Small intestine (tissue), 7 donors: ENCODE measurements at regions not wholly inside any gene's neighbourhood (a gene's known extent, or its start where the extent isn't known, plus 50 kb on each side); places are given as distances from the start of the nearest gene placed in this dataset.

Experiments used
- DNase-seq, 2 donors: peaks; one replicate each; pipeline versions ENCODE4 v3.0.0 to v3.0.0-alpha.2; 2013
- FAIRE-seq: peaks from 2 replicates; lab custom pipeline; 2012; peaks lifted over from hg19 to GRCh38; lab: Jason Lieb, UNC
- H3K27ac ChIP-seq, 3 donors: one replicate each; pipeline ENCODE4 v1.5.1; 2013; ENCODE audit warnings: low read length in 2 of 3, mild to moderate bottlenecking in 2 of 3, control low read depth in 1 of 3, inconsistent platforms in 1 of 3, low read depth in 1 of 3, moderate library complexity in 1 of 3
- H3K27me3 ChIP-seq, 3 donors: one replicate each; pipeline ENCODE4 v1.6.1; 2013; ENCODE audit warnings: low read length in 3 of 3, inconsistent platforms in 1 of 3; ENCODE audit not compliant: control insufficient read depth in 3 of 3, insufficient read depth in 3 of 3
- H3K36me3 ChIP-seq, 3 donors: one replicate each; pipeline ENCODE4 v1.6.1; 2013; ENCODE audit warnings: low read length in 3 of 3, inconsistent platforms in 1 of 3, low read depth in 1 of 3, mild to moderate bottlenecking in 1 of 3, moderate library complexity in 1 of 3; ENCODE audit not compliant: control insufficient read depth in 3 of 3, insufficient read depth in 2 of 3
- H3K4me1 ChIP-seq, 3 donors: one replicate each; pipeline ENCODE4 v1.6.1; 2013; ENCODE audit warnings: low read length in 2 of 3, inconsistent platforms in 1 of 3, low read depth in 1 of 3, mild to moderate bottlenecking in 1 of 3, moderate library complexity in 1 of 3; ENCODE audit not compliant: control insufficient read depth in 3 of 3, insufficient read depth in 2 of 3
- H3K4me3 ChIP-seq, 3 donors: one replicate each; pipeline ENCODE4 v1.5.1; 2013; ENCODE audit warnings: low read length in 3 of 3, control low read depth in 1 of 3, inconsistent platforms in 1 of 3, low read depth in 1 of 3, mild to moderate bottlenecking in 1 of 3, moderate library complexity in 1 of 3
- H3K9me3 ChIP-seq, 2 donors: one replicate each; pipeline ENCODE4 v1.6.1; 2013; ENCODE audit warnings: low read depth in 1 of 2, low read length in 1 of 2; ENCODE audit not compliant: control insufficient read depth in 2 of 2, insufficient read depth in 1 of 2
- WGBS, 3 donors: extraction: QIAGEN DNeasy Blood & Tissue Kit; methylation state at CpG; one replicate each; pipeline ENCODE4 v1.1.7; 2013; 5-methylcytosine and 5-hydroxymethylcytosine counted together
- donor health status: healthy with polysubstance abuse.
- donor health status: control.
- donor health status: control.
- donor health status: Bipolar disorder and iron deficiency.
- donor health status: healthy.

DNA sequence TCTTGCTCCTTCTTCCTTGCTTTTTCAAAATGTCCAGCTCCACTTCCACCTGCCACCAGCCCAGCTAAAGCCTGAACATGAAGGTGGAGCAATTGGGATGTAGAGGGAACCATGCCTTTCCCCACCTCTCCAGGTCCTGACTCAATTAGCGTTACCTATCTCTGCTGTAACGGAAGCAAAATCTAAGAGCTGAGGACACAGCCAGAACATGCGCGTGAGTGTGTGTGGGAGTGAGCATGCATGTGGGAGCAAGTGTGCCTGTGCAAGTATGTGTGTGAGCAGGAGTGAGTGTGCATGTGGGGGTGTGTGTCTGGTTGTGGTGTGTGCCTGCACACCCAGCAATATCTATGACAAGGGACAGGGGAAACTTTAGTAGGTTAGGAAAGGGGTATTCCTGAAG is 364.5 kb downstream of the MID1IP1 start:
- Histone ChIP-seq H3K4me3 (no peak overlapping the region), H3K4me1 (peaks cover 0 to 18% (median 0%) of the 10 kb centered on the region in 3 donors), H3K27ac (no peak overlapping the region), H3K27me3 (no peaks in the 10 kb centered on the region), H3K36me3 (no peaks in the 10 kb centered on the region), H3K9me3 (no peaks in the 10 kb centered on the region)
- FAIRE-seq (no peak), DNase-seq (no peak)
- WGBS, 3 donors: 92 to 98% (median 94%) methylated on average over 4 of the region's 4 CpGs

DNA sequence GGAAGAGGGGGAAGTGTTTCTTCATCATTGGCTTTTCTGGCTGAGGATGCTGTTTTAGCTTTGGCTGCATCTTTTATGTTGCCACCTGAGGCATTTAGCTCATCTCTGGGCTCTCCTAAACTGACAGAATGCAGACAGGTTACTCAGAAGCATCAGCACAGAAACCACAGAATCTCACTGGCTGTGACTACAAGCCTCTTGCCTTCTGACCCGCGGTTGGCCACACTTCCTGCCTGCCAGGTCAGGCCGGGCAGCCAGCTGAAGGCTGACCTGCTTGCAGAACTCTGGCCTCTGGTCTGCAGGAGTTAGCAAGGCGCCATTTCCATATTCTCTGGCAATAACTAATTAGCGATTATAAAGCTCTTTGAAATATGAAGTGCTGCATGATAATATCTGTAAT is 366.5 kb downstream of the MID1IP1 start:
- H3K27ac ChIP-seq: no peak overlapping the region
- no peak for DNase-seq
- WGBS, 3 donors: 43 to 52% (median 51%) methylated on average over 5 of the region's 5 CpGs
- H3K4me3 ChIP-seq: no peak overlapping the region
- H3K36me3 ChIP-seq: no peaks in the 10 kb centered on the region
- H3K27me3 ChIP-seq: no peaks in the 10 kb centered on the region
- FAIRE-seq: no peak
- H3K4me1 ChIP-seq: peaks cover 0 to 7% (median 0%) of the 10 kb centered on the region in 3 donors
- peaks cover 0 to 2% of the 10 kb centered on the region in 2 donors for H3K9me3 ChIP-seq

DNA sequence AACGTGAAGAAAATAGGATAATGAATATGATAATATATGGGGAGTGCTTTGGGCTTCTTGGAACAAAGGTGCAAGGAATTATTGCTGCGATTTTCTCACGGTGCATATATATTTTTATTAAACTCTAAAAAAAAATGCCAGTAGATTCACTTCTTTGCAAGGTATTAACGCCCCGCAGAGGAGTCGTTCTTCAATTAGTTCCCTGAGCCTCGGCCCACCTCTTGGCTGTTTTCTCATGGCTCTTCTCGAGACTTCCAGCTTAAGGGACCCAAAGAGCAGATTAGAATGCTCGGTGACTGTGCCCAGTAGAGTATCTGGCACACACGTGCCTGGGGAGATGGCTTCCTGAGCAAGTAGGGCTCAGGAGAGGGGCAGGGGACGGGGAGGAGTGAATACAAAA is 367.4 kb downstream of the MID1IP1 start:
- DNase-seq (no peak), FAIRE-seq (no peak)
- no peak overlapping the region for H3K4me3 ChIP-seq
- peaks cover 0 to 6% (median 0%) of the 10 kb centered on the region in 3 donors for H3K4me1 ChIP-seq
- H3K36me3 ChIP-seq: no peaks in the 10 kb centered on the region
- WGBS, 3 donors: 83 to 94% (median 93%) methylated on average over 11 of the region's 11 CpGs
- peaks cover 0 to 2% of the 10 kb centered on the region in 2 donors for H3K9me3 ChIP-seq
- no peak overlapping the region for H3K27ac ChIP-seq
- H3K27me3 ChIP-seq: no peaks in the 10 kb centered on the region

DNA sequence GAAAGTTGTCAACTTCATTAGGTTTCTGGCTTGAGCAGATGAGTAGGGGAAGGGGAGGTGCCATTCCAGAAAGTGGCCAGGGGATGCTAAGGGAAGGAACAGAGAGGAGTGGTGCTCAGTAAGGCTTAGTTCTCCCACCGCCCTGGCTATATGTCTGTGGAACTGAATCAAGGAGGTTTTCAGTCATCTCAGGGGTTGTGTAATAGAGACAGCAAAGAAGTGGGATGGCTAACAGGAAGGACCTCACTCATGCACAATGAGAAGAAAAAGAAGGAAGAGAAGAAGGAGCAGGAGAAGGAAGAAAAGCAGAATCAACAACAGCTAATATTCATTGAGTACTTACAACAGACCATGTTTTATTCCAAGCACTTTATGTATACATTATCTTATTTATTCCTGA is 368.7 kb downstream of the MID1IP1 start:
- Histone ChIP-seq H3K27ac (peak overlapping the region in 1 of 3 donors; percentile 56), H3K36me3 (no peaks in the 10 kb centered on the region), H3K4me1 (peaks cover 0 to 17% (median 0%) of the 10 kb centered on the region in 3 donors), H3K27me3 (no peaks in the 10 kb centered on the region), H3K4me3 (no peak overlapping the region), H3K9me3 (peaks cover 0 to 2% of the 10 kb centered on the region in 2 donors)
- 85 to 93% (median 90%) methylated on average over 1 of the region's 1 CpG for WGBS, 3 donors
- FAIRE-seq (no peak), DNase-seq (no peak)

DNA sequence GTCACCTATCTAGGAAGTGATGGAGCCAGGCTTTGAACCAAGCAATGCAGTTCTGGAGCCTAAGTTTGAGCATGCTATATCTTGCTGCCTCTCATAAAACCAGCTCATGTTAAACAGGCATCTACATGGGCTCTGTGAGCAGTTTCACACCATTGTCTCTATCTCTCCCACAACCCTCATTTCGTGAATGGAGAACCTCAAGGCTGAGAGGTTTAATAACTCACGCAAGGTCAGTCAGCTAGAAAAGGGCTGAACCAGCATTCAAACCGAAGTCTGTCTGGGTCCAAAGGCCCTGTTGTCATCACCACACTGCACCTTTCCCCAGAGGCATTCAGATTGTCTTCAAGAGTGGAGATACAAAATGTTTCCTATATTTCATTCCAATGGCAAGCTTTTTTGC is 369.2 kb downstream of the MID1IP1 start:
- Histone ChIP-seq H3K27me3 (no peaks in the 10 kb centered on the region), H3K27ac (peak overlapping the region in 1 of 3 donors; percentile 56), H3K36me3 (no peaks in the 10 kb centered on the region), H3K9me3 (peaks cover 0 to 2% of the 10 kb centered on the region in 2 donors), H3K4me1 (peaks cover 3 to 21% (median 4%) of the 10 kb centered on the region in 3 donors), H3K4me3 (no peak overlapping the region)
- WGBS, 3 donors: 47 to 77% (median 59%) methylated on average over 3 of the region's 3 CpGs
- DNase-seq (peak; percentile 46 to 51), FAIRE-seq (no peak)

DNA sequence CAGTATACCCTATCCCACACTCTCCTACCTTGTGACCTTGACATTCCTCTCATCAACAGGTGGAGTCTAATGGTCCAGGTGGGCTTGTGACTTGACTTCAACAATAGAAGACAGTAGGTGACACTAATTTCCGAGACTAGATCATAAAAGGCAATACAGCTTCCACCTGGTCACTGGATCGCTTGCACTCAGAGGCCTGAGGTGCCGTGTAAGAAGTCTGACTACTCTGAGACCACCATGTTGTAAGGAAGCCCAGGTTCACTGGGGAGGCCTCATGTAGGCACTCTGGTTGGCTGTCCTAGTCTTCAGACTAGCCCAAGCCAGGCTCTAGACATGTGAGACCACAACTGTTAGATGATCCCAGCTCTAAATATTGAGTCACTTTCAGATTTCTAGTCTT is 370.4 kb downstream of the MID1IP1 start:
- no peak for FAIRE-seq
- Histone ChIP-seq H3K27me3 (no peaks in the 10 kb centered on the region), H3K27ac (no peak overlapping the region), H3K4me1 (peaks cover 4 to 27% (median 6%) of the 10 kb centered on the region in 3 donors), H3K9me3 (peaks cover 0 to 2% of the 10 kb centered on the region in 2 donors), H3K36me3 (no peaks in the 10 kb centered on the region), H3K4me3 (no peak overlapping the region)
- no peak for DNase-seq
- WGBS, 3 donors: 92 to 95% (median 95%) methylated on average over 3 of the region's 3 CpGs

DNA sequence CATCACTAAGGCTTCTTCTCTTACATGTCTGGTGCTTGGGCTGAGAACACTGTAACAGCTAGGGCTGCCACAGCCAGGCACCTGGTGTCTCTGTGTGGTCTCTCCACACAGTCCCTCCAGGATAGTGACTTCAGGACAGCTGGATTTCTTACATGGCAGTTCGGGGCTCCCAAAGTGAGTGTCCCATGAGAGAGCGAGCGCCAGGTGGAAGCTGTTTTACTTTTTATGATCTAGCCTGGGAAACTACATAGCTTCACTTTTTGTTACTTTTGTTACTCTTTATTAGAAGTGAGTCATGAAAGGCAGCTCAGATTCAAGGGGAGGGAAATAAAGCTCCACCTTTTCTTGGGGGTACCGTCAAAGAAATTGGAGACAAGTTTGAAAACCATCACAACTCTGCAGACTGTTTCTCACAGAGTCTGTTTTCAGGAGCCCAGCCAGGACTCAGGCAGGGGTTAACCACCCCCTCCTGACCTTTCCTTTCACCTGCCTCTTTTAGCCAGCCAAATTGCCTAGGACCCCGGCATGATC is 373.0 kb downstream of the MID1IP1 start:
- DNase-seq (no peak), FAIRE-seq (no peak)
- WGBS, 3 donors: 31 to 54% (median 47%) methylated on average over 5 of the region's 5 CpGs
- Histone ChIP-seq H3K36me3 (no peaks in the 10 kb centered on the region), H3K27me3 (no peaks in the 10 kb centered on the region), H3K27ac (peak overlapping the region; percentile 55 to 92 (median 86)), H3K4me3 (no peak overlapping the region), H3K4me1 (peaks cover 4 to 27% (median 6%) of the 10 kb centered on the region in 3 donors), H3K9me3 (peaks cover 0 to 2% of the 10 kb centered on the region in 2 donors)

DNA sequence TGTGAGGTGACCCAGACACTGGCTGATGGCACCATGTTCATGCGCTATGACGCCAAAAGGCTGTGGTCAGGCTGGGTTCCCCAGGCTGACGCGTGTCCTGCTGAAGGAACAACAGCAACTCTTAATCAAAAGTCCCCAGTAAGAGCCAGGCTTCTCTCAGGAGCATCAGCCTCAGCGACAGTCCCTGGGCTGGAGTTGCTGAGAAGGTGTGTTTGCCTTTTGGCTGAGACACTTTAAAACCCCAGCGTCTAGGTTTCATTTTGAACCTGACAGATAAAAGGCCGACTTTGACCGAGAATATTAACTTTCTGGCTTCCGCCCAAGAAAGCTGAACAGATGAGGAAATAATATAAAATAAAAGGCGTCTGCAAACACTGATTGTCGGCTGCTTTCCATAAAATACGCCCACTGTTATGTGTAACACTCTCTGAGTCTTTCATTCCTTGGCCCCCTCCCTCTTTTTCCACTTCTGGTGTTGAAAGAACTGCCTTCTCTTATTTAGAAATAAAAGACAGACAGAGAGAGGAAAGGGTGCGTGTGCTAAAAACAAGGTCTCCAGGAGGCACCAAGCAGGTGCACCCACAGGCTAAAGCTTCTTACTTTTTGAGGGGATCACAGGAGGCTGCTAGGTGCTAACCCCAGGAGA is 373.6 kb downstream of the MID1IP1 start:
- 6 to 18% (median 12%) methylated on average over 13 of the region's 13 CpGs for WGBS, 3 donors
- peak; percentile 86 to 91 for DNase-seq
- H3K4me1 ChIP-seq: peaks cover 4 to 27% (median 6%) of the 10 kb centered on the region in 3 donors
- peaks cover 0 to 2% of the 10 kb centered on the region in 2 donors for H3K9me3 ChIP-seq
- peak overlapping the region in 1 of 3 donors; percentile 14 for H3K4me3 ChIP-seq
- H3K27ac ChIP-seq: peak overlapping the region; percentile 55 to 92 (median 86)
- H3K27me3 ChIP-seq: no peaks in the 10 kb centered on the region
- H3K36me3 ChIP-seq: no peaks in the 10 kb centered on the region
- FAIRE-seq: peak; percentile 96
